ENCODE measurements at regions not wholly inside any gene's neighbourhood (a gene's known extent, or its start where the extent isn't known, plus 50 kb on each side); places are given as distances from the start of the nearest gene placed in this dataset.

GRCh38 chr11:112805658-112806057 lies 155.6 kb upstream of the NCAM1 start:
- TF ChIP-seq CTCF (IDR thresholded peaks at IDR 0.05) = no peak
- TF ChIP-seq POLR2A (IDR thresholded peaks at IDR 0.05) = no peak
- no peak for TF ChIP-seq EP300 (IDR thresholded peaks at IDR 0.05)

Data from ovary (tissue), 3 donors.